ENCODE measurements at regions not wholly inside any gene's neighbourhood (a gene's known extent, or its start where the extent isn't known, plus 50 kb on each side); places are given as distances from the start of the nearest gene placed in this dataset.

- TF ChIP-seq TCF7L2 (IDR thresholded peaks at IDR 0.05; ENCODE audit: low read depth, low read length) = no peak
- no peak for TF ChIP-seq POLR2AphosphoS5 (IDR thresholded peaks at IDR 0.05; ENCODE audit: low read depth, low read length)
Measured at GRCh38 chr2:142693171-142693950, 184.1 kb upstream of the KYNU start.
